ENCODE measurements at regions not wholly inside any gene's neighbourhood (a gene's known extent, or its start where the extent isn't known, plus 50 kb on each side); places are given as distances from the start of the nearest gene placed in this dataset.

DNA sequence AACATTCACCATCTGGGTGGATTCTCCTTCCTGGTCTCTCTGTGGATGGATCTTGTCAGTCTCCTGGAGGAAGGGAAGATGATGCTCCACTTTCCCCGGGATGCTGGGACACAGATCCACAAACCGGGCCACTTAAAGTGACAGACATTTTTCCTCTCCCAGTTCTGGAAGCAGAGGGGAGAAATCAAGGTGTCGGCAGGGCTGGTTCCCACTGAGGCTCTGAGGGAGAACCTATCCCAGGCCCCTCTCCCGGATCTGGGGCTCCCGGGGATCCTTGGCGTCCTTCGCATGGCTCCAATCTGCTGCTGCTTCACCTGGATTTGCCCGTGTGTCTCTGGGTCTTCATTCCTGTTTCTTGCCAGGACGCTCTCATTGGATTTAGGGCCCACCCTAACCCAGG is 263.1 kb upstream of the TNRC6C start:
- no peaks in the 10 kb centered on the region for H3K36me3 ChIP-seq (ENCODE audit: control insufficient read depth, insufficient read depth, low read length)
- no peak overlapping the region for H3K4me3 ChIP-seq (ENCODE audit: low read depth, low read length)
- H3K27me3 ChIP-seq (ENCODE audit: control insufficient read depth, insufficient read depth, low read length): peaks cover 8% of the 10 kb centered on the region
- no peak for FAIRE-seq
- DNase-seq (ENCODE audit: low read depth): no peak
- TF ChIP-seq, protein P1, sequence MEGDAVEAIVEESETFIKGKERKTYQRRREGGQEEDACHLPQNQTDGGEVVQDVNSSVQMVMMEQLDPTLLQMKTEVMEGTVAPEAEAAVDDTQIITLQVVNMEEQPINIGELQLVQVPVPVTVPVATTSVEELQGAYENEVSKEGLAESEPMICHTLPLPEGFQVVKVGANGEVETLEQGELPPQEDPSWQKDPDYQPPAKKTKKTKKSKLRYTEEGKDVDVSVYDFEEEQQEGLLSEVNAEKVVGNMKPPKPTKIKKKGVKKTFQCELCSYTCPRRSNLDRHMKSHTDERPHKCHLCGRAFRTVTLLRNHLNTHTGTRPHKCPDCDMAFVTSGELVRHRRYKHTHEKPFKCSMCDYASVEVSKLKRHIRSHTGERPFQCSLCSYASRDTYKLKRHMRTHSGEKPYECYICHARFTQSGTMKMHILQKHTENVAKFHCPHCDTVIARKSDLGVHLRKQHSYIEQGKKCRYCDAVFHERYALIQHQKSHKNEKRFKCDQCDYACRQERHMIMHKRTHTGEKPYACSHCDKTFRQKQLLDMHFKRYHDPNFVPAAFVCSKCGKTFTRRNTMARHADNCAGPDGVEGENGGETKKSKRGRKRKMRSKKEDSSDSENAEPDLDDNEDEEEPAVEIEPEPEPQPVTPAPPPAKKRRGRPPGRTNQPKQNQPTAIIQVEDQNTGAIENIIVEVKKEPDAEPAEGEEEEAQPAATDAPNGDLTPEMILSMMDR (IDR thresholded peaks at IDR 0.05; ENCODE audit: insufficient read depth, low read length, severe bottlenecking): no peak

GRCh38 chr17:77696151-77696720 is 262.3 kb upstream of the TNRC6C start:
- FAIRE-seq: no peak
- no peaks in the 10 kb centered on the region for H3K36me3 ChIP-seq (ENCODE audit: control insufficient read depth, insufficient read depth, low read length)

GRCh38 chr17:77696721-77697460 is 261.6 kb upstream of the TNRC6C start:
- peaks cover 8% of the 10 kb centered on the region for H3K27me3 ChIP-seq (ENCODE audit: control insufficient read depth, insufficient read depth, low read length)
- TF ChIP-seq, protein P1 (IDR thresholded peaks at IDR 0.05; ENCODE audit: insufficient read depth, low read length, severe bottlenecking): no peak
- FAIRE-seq: no peak
- no peak overlapping the region for H3K4me3 ChIP-seq (ENCODE audit: low read depth, low read length)
- no peak for DNase-seq (ENCODE audit: low read depth)
- H3K36me3 ChIP-seq (ENCODE audit: control insufficient read depth, insufficient read depth, low read length): no peaks in the 10 kb centered on the region

More at GRCh38 chr17:77696151-77696720, 262.3 kb upstream of the TNRC6C start:
- Histone ChIP-seq H3K27me3 (ENCODE audit: control insufficient read depth, insufficient read depth, low read length) (peaks cover 8% of the 10 kb centered on the region), H3K4me3 (ENCODE audit: low read depth, low read length) (no peak overlapping the region)
- no peak for DNase-seq (ENCODE audit: low read depth)
- TF ChIP-seq, protein P1 (IDR thresholded peaks at IDR 0.05; ENCODE audit: insufficient read depth, low read length, severe bottlenecking): no peak

GRCh38 chr17:77697480-77698400 is 260.8 kb upstream of the TNRC6C start:
- DNase-seq (ENCODE audit: low read depth): no peak
- H3K4me3 ChIP-seq (ENCODE audit: low read depth, low read length): no peak overlapping the region
- peaks cover 8% of the 10 kb centered on the region for H3K27me3 ChIP-seq (ENCODE audit: control insufficient read depth, insufficient read depth, low read length)
- H3K36me3 ChIP-seq (ENCODE audit: control insufficient read depth, insufficient read depth, low read length): no peaks in the 10 kb centered on the region
- no peak for FAIRE-seq
- TF ChIP-seq, protein P1 (IDR thresholded peaks at IDR 0.05; ENCODE audit: insufficient read depth, low read length, severe bottlenecking): no peak

- Histone ChIP-seq H3K4me3 (ENCODE audit: low read depth, low read length) (no peak overlapping the region), H3K27me3 (ENCODE audit: control insufficient read depth, insufficient read depth, low read length) (peaks cover 8% of the 10 kb centered on the region)
Observed at GRCh38 chr17:77698903-77699623, 259.4 kb upstream of the TNRC6C start.

More at GRCh38 chr17:77698903-77699623, 259.4 kb upstream of the TNRC6C start:
- TF ChIP-seq, protein P1 (IDR thresholded peaks at IDR 0.05; ENCODE audit: insufficient read depth, low read length, severe bottlenecking): no peak
- no peak for FAIRE-seq
- DNase-seq (ENCODE audit: low read depth): no peak
- no peaks in the 10 kb centered on the region for H3K36me3 ChIP-seq (ENCODE audit: control insufficient read depth, insufficient read depth, low read length)

Measured in bronchial epithelial cell (primary cell).